H1 (cell line): ENCODE measurements at regions not wholly inside any gene's neighbourhood (a gene's known extent, or its start where the extent isn't known, plus 50 kb on each side); places are given as distances from the start of the nearest gene placed in this dataset.

Experiments
- CTCF ChIA-PET: fragments of 300-600 bp; sonication (Branson Sonifier 250); formaldehyde crosslinking; loops from one replicate; lab custom pipeline; 2021; ENCODE audit not compliant: partially characterized antibody; lab: Charles Lee
- POLR2A ChIA-PET: fragments of 300-600 bp; sonication (Branson Sonifier 250); formaldehyde crosslinking; loops from one replicate; lab custom pipeline; 2021; ENCODE audit warnings: inconsistent platforms; ENCODE audit not compliant: partially characterized antibody; lab: Charles Lee
- DNase-seq, 2 experiments: peaks; one replicate each; pipeline versions ENCODE4 v3.0.0 to v3.0.0-alpha.2; 2010 to 2022; ENCODE audit warnings: low spot score in 2 of 2, low read depth in 1 of 2, mixed read lengths in 1 of 2
- FAIRE-seq: peaks from 2 replicates; lab custom pipeline; 2011; peaks lifted over from hg19 to GRCh38; lab: Jason Lieb, UNC
- H2AFZ ChIP-seq: 2 replicates; pipeline ENCODE4 v1.8.1; 2012; ENCODE audit warnings: low read length, inconsistent platforms
- H2AK5ac ChIP-seq: 2 replicates; pipeline ENCODE4 v1.6.1; 2013; ENCODE audit warnings: low read depth, low read length
- H2BK120ac ChIP-seq: replicated peaks from 2 replicates; pipeline ENCODE3; 2013; ENCODE audit warnings: low read depth, low read length, inconsistent platforms
- H2BK12ac ChIP-seq: 2 replicates; pipeline ENCODE4 v1.6.1; 2013; ENCODE audit warnings: low read depth, low read length
- H2BK15ac ChIP-seq: 2 replicates; pipeline ENCODE4 v1.6.1; 2013; ENCODE audit warnings: low read length
- H2BK20ac ChIP-seq: 2 replicates; pipeline ENCODE4 v1.6.1; 2013; ENCODE audit warnings: low read length
- H2BK5ac ChIP-seq: 2 replicates; pipeline ENCODE4 v1.6.1; 2013; ENCODE audit warnings: low read depth, low read length
- H3K14ac ChIP-seq: 2 replicates; pipeline ENCODE4 v1.6.1; 2013; ENCODE audit warnings: inconsistent platforms; ENCODE audit not compliant: insufficient read length
- H3K18ac ChIP-seq: 2 replicates; pipeline ENCODE4 v1.6.1; 2013; ENCODE audit warnings: low read length; ENCODE audit errors: extremely low read depth
- H3K23ac ChIP-seq: 2 replicates; pipeline ENCODE4 v1.6.1; 2013; ENCODE audit warnings: inconsistent platforms; ENCODE audit not compliant: insufficient read length
- H3K23me2 ChIP-seq: 2 replicates; pipeline ENCODE4 v1.6.1; 2013; ENCODE audit warnings: low read depth, low read length
- H3K27ac ChIP-seq: 2 replicates; pipeline ENCODE4 v1.6.1; 2011; ENCODE audit warnings: low read depth, low read length, inconsistent platforms
- H3K27me3 ChIP-seq, 4 experiments: replicated peaks in 1 of 4; 1 replicate in 1 of 4; 2 replicates in 3 of 4; pipeline versions ENCODE4 v1.6.1 to v1.8.1; 2011 to 2013; ENCODE audit warnings: low read length in 3 of 4, mild to moderate bottlenecking in 3 of 4, inconsistent platforms in 2 of 4, mixed read lengths in 2 of 4, moderate library complexity in 1 of 4; ENCODE audit not compliant: control insufficient read depth in 3 of 4, insufficient read depth in 3 of 4; ENCODE audit errors: extremely low read depth in 1 of 4
- H3K36me3 ChIP-seq, 4 experiments: 2 replicates each; pipeline versions ENCODE4 v1.6.1 to v1.8.1; 2011 to 2013; ENCODE audit warnings: mild to moderate bottlenecking in 4 of 4, low read length in 3 of 4, moderate library complexity in 2 of 4, control low read depth in 1 of 4, inconsistent platforms in 1 of 4; ENCODE audit not compliant: insufficient read depth in 4 of 4, control insufficient read depth in 2 of 4
- H3K4ac ChIP-seq: replicated peaks from 2 replicates; pipeline ENCODE3; 2013; ENCODE audit warnings: low read length, low read depth, mixed read lengths, inconsistent platforms; ENCODE audit not compliant: insufficient read length
- H3K4me1 ChIP-seq, 4 experiments: replicated peaks in 1 of 4; 1 replicate in 1 of 4; 2 replicates in 3 of 4; pipeline versions ENCODE4 v1.6.1 to v1.8.1; 2011 to 2013; ENCODE audit warnings: low read length in 3 of 4, inconsistent platforms in 2 of 4, mixed read lengths in 1 of 4; ENCODE audit not compliant: insufficient read depth in 4 of 4, control insufficient read depth in 3 of 4
- H3K4me2 ChIP-seq, 2 experiments: 2 replicates each; pipeline versions ENCODE4 v1.6.1 to v1.8.1; 2011 to 2013; ENCODE audit warnings: low read depth in 2 of 2, low read length in 2 of 2, control low read depth in 1 of 2, inconsistent platforms in 1 of 2, mild to moderate bottlenecking in 1 of 2; ENCODE audit not compliant: insufficient read depth in 1 of 2
- H3K4me3 ChIP-seq, 4 experiments: fragments of 200-600, 300-600 bp in 1 of 4; sonication (generic), shearing (Covaris generic), sonication (Bioruptor Twin) in 1 of 4; 2 replicates each; pipeline versions ENCODE4 v1.5.1 to v1.8.1; 2011 to 2016; ENCODE audit warnings: low read length in 4 of 4, low read depth in 3 of 4, control low read depth in 2 of 4, inconsistent platforms in 2 of 4, mild to moderate bottlenecking in 2 of 4, mixed read lengths in 1 of 4, moderate library complexity in 1 of 4; ENCODE audit not compliant: insufficient read depth in 2 of 4; ENCODE audit errors: extremely low read depth in 1 of 4
- H3K56ac ChIP-seq: replicated peaks from 2 replicates; pipeline ENCODE3; 2013; ENCODE audit warnings: low read depth, mild to moderate bottlenecking, mixed read lengths, low read length, inconsistent platforms; ENCODE audit not compliant: insufficient read length
- H3K79me1 ChIP-seq: 2 replicates; pipeline ENCODE4 v1.6.1; 2013; ENCODE audit warnings: low read depth, low read length, control low read depth
- H3K79me2 ChIP-seq, 2 experiments: 2 replicates each; pipeline versions ENCODE4 v1.6.1 to v1.8.1; 2012 to 2013; ENCODE audit warnings: low read length in 2 of 2, mild to moderate bottlenecking in 2 of 2, inconsistent platforms in 1 of 2; ENCODE audit not compliant: insufficient read depth in 2 of 2, control insufficient read depth in 1 of 2
- H3K9ac ChIP-seq, 4 experiments: replicated peaks in 1 of 4; 1 replicate in 1 of 4; 2 replicates in 3 of 4; pipeline versions ENCODE4 v1.6.1 to v1.8.1; 2011 to 2013; ENCODE audit warnings: low read depth in 3 of 4, low read length in 3 of 4, control low read depth in 2 of 4, mild to moderate bottlenecking in 2 of 4, moderate library complexity in 2 of 4, inconsistent platforms in 1 of 4; ENCODE audit errors: extremely low read depth in 1 of 4
- H3K9me3 ChIP-seq, 2 experiments: 2 replicates each; pipeline versions ENCODE4 v1.6.1 to v1.8.1; 2012 to 2013; ENCODE audit warnings: mild to moderate bottlenecking in 2 of 2, moderate library complexity in 2 of 2, control low read depth in 1 of 2, inconsistent platforms in 1 of 2, low read depth in 1 of 2, low read length in 1 of 2, mixed read lengths in 1 of 2; ENCODE audit not compliant: insufficient read depth in 2 of 2
- H4K20me1 ChIP-seq, 2 experiments: replicated peaks in 1 of 2; 2 replicates each; pipeline versions ENCODE3 to v1.8.1; 2011 to 2013; ENCODE audit warnings: inconsistent platforms in 2 of 2, low read length in 2 of 2, mild to moderate bottlenecking in 1 of 2; ENCODE audit not compliant: insufficient read depth in 2 of 2, control insufficient read depth in 1 of 2
- H4K5ac ChIP-seq: 2 replicates; pipeline ENCODE4 v1.6.1; 2013; ENCODE audit warnings: low read length, low read depth, mixed read lengths, inconsistent platforms; ENCODE audit not compliant: insufficient read length
- H4K8ac ChIP-seq: 2 replicates; pipeline ENCODE4 v1.8.0; 2013; ENCODE audit warnings: mild to moderate bottlenecking, moderate library complexity, low read length, inconsistent platforms; ENCODE audit not compliant: insufficient read depth; ENCODE audit errors: extremely low read depth
- H4K91ac ChIP-seq: replicated peaks from 2 replicates; pipeline ENCODE3; 2013; ENCODE audit warnings: low read length, mixed read lengths, inconsistent platforms; ENCODE audit not compliant: insufficient read length
- CBX8 ChIP-seq: fragments of 300-800, 300-1000 bp; sonication (generic); IDR thresholded peaks from 2 replicates; pipeline ENCODE4 v1.7.1; 2016; ENCODE audit warnings: low read depth, low read length, borderline replicate concordance
- HDAC6 ChIP-seq: IDR thresholded peaks from one replicate; pipeline ENCODE4 v1.7.1; 2012; ENCODE audit warnings: low read depth, mild to moderate bottlenecking, inconsistent platforms, low read length, moderate library complexity
- JUN ChIP-seq: IDR thresholded peaks from 2 replicates; pipeline ENCODE4 v1.6.1; 2011; ENCODE audit warnings: low read depth, mild to moderate bottlenecking, improper control_type of control experiment, low read length
- JUND ChIP-seq: IDR thresholded peaks from 2 replicates; pipeline ENCODE4 v1.6.1; 2011; ENCODE audit warnings: mild to moderate bottlenecking, improper control_type of control experiment, low read length
- KDM1A ChIP-seq: fragments of 200-600, 300-600 bp; sonication (generic); IDR thresholded peaks from 2 replicates; pipeline ENCODE4 v1.7.1; 2016; ENCODE audit warnings: mild to moderate bottlenecking, low read length, borderline replicate concordance
- NANOG ChIP-seq: IDR thresholded peaks from 2 replicates; pipeline ENCODE4 v1.6.1; 2011; ENCODE audit warnings: low read length, low read depth, mild to moderate bottlenecking, inconsistent platforms; ENCODE audit not compliant: insufficient read depth, poor library complexity, severe bottlenecking
- PHF8 ChIP-seq: fragments of 200-600 bp; sonication (generic); conservative IDR thresholded peaks from 2 replicates; pipeline ENCODE4 v1.7.1; 2012; ENCODE audit warnings: low read depth, mild to moderate bottlenecking, inconsistent platforms, low read length, moderate library complexity
- RNF2 ChIP-seq: fragments of 200-900, 300-1000 bp; sonication (generic); IDR thresholded peaks from 2 replicates; pipeline ENCODE4 v1.7.1; 2016; ENCODE audit warnings: borderline replicate concordance, low read depth, mild to moderate bottlenecking, antibody characterized with exemption, low read length; ENCODE audit not compliant: poor library complexity, severe bottlenecking; ENCODE audit errors: missing control alignments
- SUZ12 ChIP-seq: fragments of 200-600 bp; sonication (generic); IDR thresholded peaks from 2 replicates; pipeline ENCODE4 v1.6.1; 2012; ENCODE audit warnings: mild to moderate bottlenecking, inconsistent platforms, low read length, moderate library complexity, mixed read lengths
- TAF1 ChIP-seq: IDR thresholded peaks from 2 replicates; pipeline ENCODE4 v1.6.1; 2011; ENCODE audit warnings: mild to moderate bottlenecking, low read depth, low read length
- YY1 ChIP-seq: IDR thresholded peaks from 2 replicates; pipeline ENCODE4 v1.6.1; 2011; ENCODE audit warnings: low read depth, mild to moderate bottlenecking, low read length
- WGBS, 2 experiments: shearing (Covaris generic) in 1 of 2; methylation state at CpG; one replicate each; pipeline versions ENCODE4 v1.1.6 to v1.1.7; 2013 to 2015; ENCODE audit warnings: low lambda C conversion rate in 2 of 2, mixed read lengths in 2 of 2, inconsistent platforms in 1 of 2, low coverage in 1 of 2, missing lambda C conversion rate in 1 of 2; ENCODE audit not compliant: insufficient replicate concordance in 2 of 2, insufficient coverage in 1 of 2, insufficient read length in 1 of 2; ENCODE audit errors: extremely low coverage in 1 of 2, missing lambda C conversion rate in 1 of 2; 5-methylcytosine and 5-hydroxymethylcytosine counted together
- TF ChIP-seq, protein P1 (sequence below), 3 experiments: IDR thresholded peaks; 1 replicate in 2 of 3; 2 replicates in 1 of 3; pipeline versions ENCODE4 v1.5.1 to v1.6.1; 2011; ENCODE audit warnings: low read length in 3 of 3, mild to moderate bottlenecking in 3 of 3, inconsistent platforms in 2 of 3, low read depth in 1 of 3, moderate library complexity in 1 of 3; ENCODE audit not compliant: insufficient read depth in 1 of 3; ENCODE audit errors: control extremely low read depth in 1 of 3

DNA sequence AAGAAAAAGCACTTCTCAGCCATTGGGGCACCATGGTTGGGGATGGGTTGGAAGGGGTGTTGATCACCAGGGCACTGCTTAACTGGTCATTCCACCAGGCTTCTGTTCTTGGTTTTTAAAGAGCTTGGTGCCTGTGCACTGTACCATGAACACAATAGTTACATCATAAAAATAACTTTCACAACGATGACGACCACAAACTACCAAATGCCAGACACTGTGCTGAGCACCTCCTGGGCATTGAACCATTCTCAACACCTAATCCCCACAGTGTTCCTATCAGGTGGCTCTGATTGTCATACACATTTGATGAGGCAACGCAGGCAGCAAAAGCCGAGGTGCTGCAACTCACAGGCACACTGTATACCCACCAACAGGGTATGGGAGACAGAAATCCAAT, 208.0 kb downstream of the FOXL1 start:
- Histone ChIP-seq H3K23ac (no peak overlapping the region), H3K18ac (no peak overlapping the region), H2BK5ac (no peak overlapping the region), H3K27ac (no peak overlapping the region), H3K36me3 (no peaks in the 10 kb centered on the region), H2BK15ac (no peak overlapping the region), H3K79me1 (no peaks in the 10 kb centered on the region; the same call in 1 of the 2 replicates), H2AK5ac (no peak overlapping the region), H3K27me3 (no peaks in the 10 kb centered on the region; a peak in 1 of 7 replicates), H4K8ac (no peak overlapping the region), H3K23me2 (no peaks in the 10 kb centered on the region), H2BK20ac (no peak overlapping the region), H3K9ac (no peak overlapping the region), H3K9me3 (no peaks in the 10 kb centered on the region), H2AFZ (no peak overlapping the region), H2BK120ac (no peak overlapping the region), H3K56ac (no peak overlapping the region), H3K4me1 (peaks cover 0 to 4% (median 1%) of the 10 kb centered on the region in 4 experiments; a peak in 2 of 7 replicates), H3K4me2 (no peak overlapping the region), H4K20me1 (no peaks in the 10 kb centered on the region), H4K5ac (no peak overlapping the region), H2BK12ac (0 out of 2 replicates have a peak overlapping the region, but pooled peaks have one; percentile 60), H3K14ac (no peak overlapping the region), H3K4ac (no peak overlapping the region), H4K91ac (no peak overlapping the region), H3K79me2 (no peaks in the 10 kb centered on the region), H3K4me3 (no peak overlapping the region)
- 88% methylated on average over 4 of the region's 4 CpGs; no CpG with 5 or more reads in 1 of the 2 experiments for WGBS, 2 experiments
- POLR2A ChIA-PET = no interaction called here
- DNase-seq = no peak
- no peak for FAIRE-seq
- CTCF ChIA-PET = no interaction called here
- TF ChIP-seq RNF2 = no peak
- TF ChIP-seq KDM1A = no peak
- no peak for TF ChIP-seq PHF8
- TF ChIP-seq CBX8 = no peak
- TF ChIP-seq SUZ12 = no peak
- TF ChIP-seq YY1 = no peak
- no peak for TF ChIP-seq TAF1
- no peak for TF ChIP-seq HDAC6
- TF ChIP-seq NANOG = no peak
- TF ChIP-seq, protein P1, sequence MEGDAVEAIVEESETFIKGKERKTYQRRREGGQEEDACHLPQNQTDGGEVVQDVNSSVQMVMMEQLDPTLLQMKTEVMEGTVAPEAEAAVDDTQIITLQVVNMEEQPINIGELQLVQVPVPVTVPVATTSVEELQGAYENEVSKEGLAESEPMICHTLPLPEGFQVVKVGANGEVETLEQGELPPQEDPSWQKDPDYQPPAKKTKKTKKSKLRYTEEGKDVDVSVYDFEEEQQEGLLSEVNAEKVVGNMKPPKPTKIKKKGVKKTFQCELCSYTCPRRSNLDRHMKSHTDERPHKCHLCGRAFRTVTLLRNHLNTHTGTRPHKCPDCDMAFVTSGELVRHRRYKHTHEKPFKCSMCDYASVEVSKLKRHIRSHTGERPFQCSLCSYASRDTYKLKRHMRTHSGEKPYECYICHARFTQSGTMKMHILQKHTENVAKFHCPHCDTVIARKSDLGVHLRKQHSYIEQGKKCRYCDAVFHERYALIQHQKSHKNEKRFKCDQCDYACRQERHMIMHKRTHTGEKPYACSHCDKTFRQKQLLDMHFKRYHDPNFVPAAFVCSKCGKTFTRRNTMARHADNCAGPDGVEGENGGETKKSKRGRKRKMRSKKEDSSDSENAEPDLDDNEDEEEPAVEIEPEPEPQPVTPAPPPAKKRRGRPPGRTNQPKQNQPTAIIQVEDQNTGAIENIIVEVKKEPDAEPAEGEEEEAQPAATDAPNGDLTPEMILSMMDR (IDR thresholded peaks at IDR 0.05; ENCODE audit: control extremely low read depth in 1 of 3, insufficient read depth in 1 of 3, low read depth in 1 of 3, low read length in 3 of 3) = no peak
- TF ChIP-seq JUND = no peak
- no peak for TF ChIP-seq JUN
